Progenitor cell of endocrine pancreas (in vitro differentiated cells): ENCODE measurements at regions not wholly inside any gene's neighbourhood (a gene's known extent, or its start where the extent isn't known, plus 50 kb on each side); places are given as distances from the start of the nearest gene placed in this dataset.

ENCODE experiments used
- DNase-seq: peaks from one replicate; pipeline ENCODE4 v3.0.0; 2021; ENCODE audit warnings: low spot score; ENCODE audit not compliant: unreplicated experiment
- H3K27ac Mint-ChIP-seq: 2 replicates; pipeline ENCODE4 v1.8.0; 2021; ENCODE audit warnings: mild to moderate bottlenecking, moderate library complexity, mixed read lengths
- H3K27me3 Mint-ChIP-seq: 2 replicates; pipeline ENCODE4 v1.8.0; 2021; ENCODE audit warnings: mixed read lengths
- H3K36me3 Mint-ChIP-seq: 2 replicates; pipeline ENCODE4 v1.8.0; 2022; ENCODE audit warnings: mixed read lengths; ENCODE audit not compliant: insufficient read depth
- H3K4me1 Mint-ChIP-seq: 2 replicates; pipeline ENCODE4 v1.8.0; 2021; ENCODE audit warnings: low read depth, mixed read lengths
- H3K4me3 Mint-ChIP-seq: 2 replicates; pipeline ENCODE4 v1.8.0; 2021; ENCODE audit warnings: low read depth, mild to moderate bottlenecking, moderate library complexity, mixed read lengths
- H3K9me3 Mint-ChIP-seq: 2 replicates; pipeline ENCODE4 v1.8.0; 2021; ENCODE audit warnings: low read depth, mixed read lengths
- TF ChIP-seq, protein P1 (sequence below): fragments of 200-600 bp; sonication (generic); IDR thresholded peaks from one replicate; pipeline ENCODE4 v1.5.0; 2021; ENCODE audit warnings: antibody characterized with exemption, mild to moderate bottlenecking; ENCODE audit not compliant: unreplicated experiment

DNA sequence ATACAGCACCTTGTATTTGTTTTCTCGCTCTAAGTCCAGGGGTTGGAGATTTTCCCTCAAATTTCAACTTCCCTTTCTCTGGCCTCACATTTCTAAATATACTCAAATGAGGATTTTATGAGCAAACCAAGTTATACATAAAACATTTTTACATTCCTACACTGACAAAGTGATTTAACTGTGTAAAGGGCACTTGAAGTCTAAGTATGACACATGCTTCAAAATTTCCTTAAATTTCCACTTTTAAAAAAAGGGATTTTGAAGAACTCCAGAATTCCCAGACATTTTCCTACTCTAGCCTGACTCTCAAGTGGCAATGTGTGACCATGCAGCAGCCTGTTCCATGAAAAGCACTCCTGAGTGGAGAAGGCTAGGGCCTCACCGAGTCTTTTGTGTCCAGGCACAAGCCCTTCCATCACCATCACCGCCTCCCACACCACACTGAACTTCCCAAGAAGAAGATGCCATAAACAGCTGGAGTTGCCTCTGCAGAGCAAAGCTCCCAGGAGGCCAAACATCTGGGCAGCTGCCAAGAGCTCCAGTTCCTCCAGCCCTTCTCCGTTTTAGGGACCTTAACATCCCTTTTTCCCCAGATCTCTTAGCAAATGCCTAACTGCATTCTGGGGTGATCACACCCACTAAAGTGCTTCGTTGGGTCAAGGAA is 68.9 kb downstream of the NCR2 start:
- peaks cover 1% of the 10 kb centered on the region for H3K36me3 Mint-ChIP-seq
- no peak for DNase-seq
- TF ChIP-seq, protein P1, sequence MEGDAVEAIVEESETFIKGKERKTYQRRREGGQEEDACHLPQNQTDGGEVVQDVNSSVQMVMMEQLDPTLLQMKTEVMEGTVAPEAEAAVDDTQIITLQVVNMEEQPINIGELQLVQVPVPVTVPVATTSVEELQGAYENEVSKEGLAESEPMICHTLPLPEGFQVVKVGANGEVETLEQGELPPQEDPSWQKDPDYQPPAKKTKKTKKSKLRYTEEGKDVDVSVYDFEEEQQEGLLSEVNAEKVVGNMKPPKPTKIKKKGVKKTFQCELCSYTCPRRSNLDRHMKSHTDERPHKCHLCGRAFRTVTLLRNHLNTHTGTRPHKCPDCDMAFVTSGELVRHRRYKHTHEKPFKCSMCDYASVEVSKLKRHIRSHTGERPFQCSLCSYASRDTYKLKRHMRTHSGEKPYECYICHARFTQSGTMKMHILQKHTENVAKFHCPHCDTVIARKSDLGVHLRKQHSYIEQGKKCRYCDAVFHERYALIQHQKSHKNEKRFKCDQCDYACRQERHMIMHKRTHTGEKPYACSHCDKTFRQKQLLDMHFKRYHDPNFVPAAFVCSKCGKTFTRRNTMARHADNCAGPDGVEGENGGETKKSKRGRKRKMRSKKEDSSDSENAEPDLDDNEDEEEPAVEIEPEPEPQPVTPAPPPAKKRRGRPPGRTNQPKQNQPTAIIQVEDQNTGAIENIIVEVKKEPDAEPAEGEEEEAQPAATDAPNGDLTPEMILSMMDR, result no peak
- peaks cover 4% of the 10 kb centered on the region for H3K9me3 Mint-ChIP-seq
- H3K27ac Mint-ChIP-seq, result no peak overlapping the region
- H3K27me3 Mint-ChIP-seq, result peaks cover 83% of the 10 kb centered on the region
- peaks cover 3% of the 10 kb centered on the region for H3K4me1 Mint-ChIP-seq
- H3K4me3 Mint-ChIP-seq, result no peak overlapping the region

DNA sequence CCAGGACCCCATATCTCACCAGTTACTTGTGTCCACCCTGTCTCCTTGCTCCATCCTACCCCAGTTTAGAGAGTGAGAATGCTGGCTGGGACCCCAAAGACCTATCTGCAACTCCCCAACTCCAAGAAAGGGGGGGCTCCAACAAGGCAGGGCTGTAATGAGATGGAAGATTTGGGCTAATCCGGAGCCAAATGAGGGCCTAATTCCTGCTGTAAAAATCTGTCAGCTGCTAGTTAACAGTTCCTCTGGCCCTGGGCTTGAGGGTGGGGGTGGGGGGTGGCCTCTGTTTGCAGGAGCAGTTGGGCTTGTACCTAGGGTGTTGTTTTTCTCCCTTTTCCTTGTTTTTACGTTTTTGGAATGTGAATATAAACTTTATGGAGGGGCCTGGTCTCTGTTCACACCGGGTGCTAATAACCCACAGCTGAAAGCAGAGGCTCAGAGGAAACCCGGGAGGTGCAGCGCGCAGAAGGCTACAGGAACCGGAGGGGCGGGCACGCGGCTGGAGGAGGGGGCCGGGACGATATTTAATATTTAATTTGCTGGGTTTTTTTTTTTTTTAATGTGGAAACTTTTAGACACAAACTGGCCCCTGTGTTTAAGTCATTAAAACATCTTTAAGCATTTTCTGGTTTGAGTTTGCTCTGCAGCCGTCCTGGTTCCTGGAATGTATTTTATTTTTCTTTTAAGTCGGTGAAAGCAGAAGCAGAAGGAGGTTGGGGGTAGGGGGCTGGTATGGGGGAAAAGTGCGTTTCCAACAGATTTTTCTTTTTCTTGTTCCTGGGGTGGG is 70.7 kb downstream of the NCR2 start:
- Mint-ChIP-seq H3K27me3 (peaks cover 97% of the 10 kb centered on the region), H3K4me3 (no peak overlapping the region)

DNA sequence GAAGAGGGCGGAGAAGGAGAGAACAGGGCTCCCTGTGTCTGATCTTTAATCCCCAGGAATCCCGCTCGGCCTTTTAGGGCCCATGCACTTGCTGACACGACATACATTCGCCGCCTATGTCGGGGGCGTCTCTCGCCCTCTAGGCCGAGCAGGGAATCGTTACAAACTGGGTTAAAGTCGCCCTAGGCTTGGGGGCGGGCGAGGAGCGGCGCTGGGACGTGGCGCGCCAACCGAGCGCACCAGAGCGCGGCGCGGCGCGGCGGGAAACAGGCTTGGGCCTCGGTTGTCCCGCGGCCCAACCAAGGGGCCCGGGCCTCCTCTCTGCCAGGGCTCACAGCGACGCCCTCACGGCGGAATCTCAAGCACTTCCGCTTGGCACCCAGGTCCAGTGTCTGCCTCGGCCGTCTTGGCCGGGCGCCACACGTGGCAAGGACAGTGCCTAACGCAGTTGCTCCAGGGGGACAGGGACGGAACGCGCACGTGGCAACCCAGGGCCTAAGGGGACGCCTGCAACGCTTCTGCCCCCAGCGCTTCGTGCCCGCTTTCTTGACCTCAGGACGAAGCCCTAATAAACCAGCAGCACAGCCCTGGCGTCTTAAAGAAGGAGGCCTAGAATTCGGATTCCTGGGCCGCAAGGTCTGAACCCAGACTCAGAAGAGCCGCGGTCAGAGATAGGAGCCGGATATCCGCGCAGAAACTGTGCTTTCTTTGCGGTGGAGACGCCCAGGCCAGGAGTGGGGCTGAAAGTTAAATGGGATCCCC is 71.5 kb downstream of the NCR2 start:
- DNase-seq, result no peak
- Mint-ChIP-seq H3K27ac (no peak overlapping the region), H3K9me3 (no peaks in the 10 kb centered on the region), H3K27me3 (peaks cover 99% of the 10 kb centered on the region), H3K36me3 (no peaks in the 10 kb centered on the region), H3K4me1 (peaks cover 3% of the 10 kb centered on the region), H3K4me3 (no peak overlapping the region)
- TF ChIP-seq, protein P1, result no peak

More for the DNA sequence above, 70.7 kb downstream of the NCR2 start:
- Mint-ChIP-seq H3K36me3 (peaks cover 1% of the 10 kb centered on the region), H3K4me1 (peaks cover 3% of the 10 kb centered on the region), H3K27ac (no peak overlapping the region), H3K9me3 (peaks cover 4% of the 10 kb centered on the region)
- TF ChIP-seq, protein P1, result no peak
- no peak for DNase-seq

DNA sequence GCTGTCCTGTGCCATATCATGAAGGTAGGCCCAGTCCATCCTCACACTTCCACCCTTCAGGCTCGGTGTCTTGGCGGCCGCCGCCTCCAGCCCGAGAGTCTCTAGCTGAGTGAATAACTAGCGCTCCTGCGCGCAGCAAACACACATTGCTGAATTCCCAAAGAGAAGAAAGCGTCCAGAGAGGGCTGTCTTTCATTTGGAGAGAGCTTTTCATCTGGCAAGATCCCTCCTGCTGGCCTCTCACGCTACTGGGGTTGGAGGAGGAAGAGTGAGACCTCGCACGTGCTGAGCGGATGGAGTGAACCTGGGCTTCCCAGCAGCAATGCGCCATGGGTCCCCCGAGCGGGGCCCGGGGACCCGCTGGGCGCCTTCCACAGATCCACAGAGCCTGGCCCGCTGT is 73.2 kb downstream of the NCR2 start:
- DNase-seq, result no peak
- Mint-ChIP-seq H3K4me1 (peaks cover 3% of the 10 kb centered on the region), H3K36me3 (no peaks in the 10 kb centered on the region), H3K27ac (no peak overlapping the region), H3K9me3 (no peaks in the 10 kb centered on the region), H3K27me3 (peaks cover 99% of the 10 kb centered on the region), H3K4me3 (no peak overlapping the region)
- TF ChIP-seq, protein P1, result no peak

DNA sequence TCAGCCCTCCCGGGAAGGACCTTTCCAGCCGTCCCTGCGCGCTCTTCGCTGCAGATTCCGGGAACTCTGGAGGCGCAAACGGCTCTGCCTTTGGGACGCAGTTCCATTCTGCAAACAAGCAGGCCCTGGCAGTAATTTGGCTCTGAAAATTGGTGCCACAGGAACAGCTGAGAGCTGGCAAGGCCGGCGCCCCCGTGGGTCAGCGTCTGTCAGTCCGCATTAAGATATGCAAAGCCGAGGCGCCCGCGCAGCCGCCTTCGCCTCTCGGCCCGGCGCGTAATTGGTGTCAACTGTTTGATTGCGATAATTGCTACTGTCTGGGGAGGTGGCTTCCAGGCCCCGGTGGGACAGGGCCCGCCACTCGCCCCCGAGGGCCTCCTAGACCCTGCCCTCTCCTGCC is 73.6 kb downstream of the NCR2 start:
- TF ChIP-seq, protein P1, result no peak
- DNase-seq, result no peak
- no peaks in the 10 kb centered on the region for H3K36me3 Mint-ChIP-seq
- no peak overlapping the region for H3K27ac Mint-ChIP-seq
- peaks cover 99% of the 10 kb centered on the region for H3K27me3 Mint-ChIP-seq
- H3K9me3 Mint-ChIP-seq, result no peaks in the 10 kb centered on the region
- H3K4me3 Mint-ChIP-seq, result no peak overlapping the region
- H3K4me1 Mint-ChIP-seq, result peaks cover 3% of the 10 kb centered on the region
